Activated T-helper 17 cell treated with anti-CD3 and anti-CD28 coated beads, Interleukin-2, amount 50 U/mL, for 72 hours (primary cell): ENCODE measurements at regions not wholly inside any gene's neighbourhood (a gene's known extent, or its start where the extent isn't known, plus 50 kb on each side); places are given as distances from the start of the nearest gene placed in this dataset.
A peak's percentile ranks its signal among the peaks of the same experiment; 100 is the strongest.

ENCODE experiments used
- ATAC-seq: fragments of 150-1000 bp; cut with Tn5 transposase; replicated peaks from 2 replicates; pipeline ENCODE4 v1.10.0; 2021; ENCODE audit warnings: mild to moderate bottlenecking, moderate library complexity
- H3K27ac Mint-ChIP-seq: one replicate; pipeline ENCODE4 v1.8.0; 2022; ENCODE audit warnings: mixed read lengths
- H3K27me3 Mint-ChIP-seq: one replicate; pipeline ENCODE4 v1.8.0; 2022; ENCODE audit warnings: mixed read lengths
- H3K36me3 Mint-ChIP-seq: one replicate; pipeline ENCODE4 v1.8.0; 2022; ENCODE audit warnings: low read depth, mild to moderate bottlenecking, mixed read lengths
- H3K4me1 Mint-ChIP-seq: one replicate; pipeline ENCODE4 v1.8.0; 2022; ENCODE audit warnings: mixed read lengths
- H3K4me3 Mint-ChIP-seq: one replicate; pipeline ENCODE4 v1.8.0; 2022; ENCODE audit warnings: mild to moderate bottlenecking, mixed read lengths
- H3K9me3 Mint-ChIP-seq: one replicate; pipeline ENCODE4 v1.8.0; 2022; ENCODE audit warnings: mixed read lengths

- Mint-ChIP-seq H3K27ac (no peak overlapping the region), H3K4me1 (no peaks in the 10 kb centered on the region), H3K27me3 (no peaks in the 10 kb centered on the region), H3K36me3 (no peaks in the 10 kb centered on the region), H3K4me3 (no peak overlapping the region), H3K9me3 (peaks cover 8% of the 10 kb centered on the region)
- ATAC-seq, result no peak
Observed at GRCh38 chr3:117962750-117963149, 1071.9 kb downstream of the IGSF11 start.

DNA sequence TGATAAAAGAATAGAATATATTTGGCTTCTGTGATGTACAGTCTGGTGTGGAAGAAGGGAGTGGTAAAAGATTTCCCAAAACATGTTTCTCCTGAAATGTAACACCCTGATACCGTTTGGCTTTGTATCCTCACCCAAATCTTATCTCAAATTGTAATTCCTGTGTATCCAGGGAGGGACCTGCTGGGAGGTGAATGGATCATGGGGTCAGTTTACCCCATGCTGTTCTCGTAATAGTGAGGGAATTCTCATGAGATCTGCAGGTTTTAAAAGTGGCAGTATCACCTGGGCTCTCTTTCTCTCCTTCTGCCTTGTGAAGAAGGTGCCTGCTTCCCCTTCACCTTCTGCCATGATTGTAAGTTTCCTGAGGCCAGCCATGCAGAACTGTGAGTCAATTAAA lies 1070.8 kb downstream of the IGSF11 start:
- no peak for ATAC-seq

GRCh38 chr3:117964814-117965213 lies 1069.8 kb downstream of the IGSF11 start:
- Mint-ChIP-seq H3K36me3 (no peaks in the 10 kb centered on the region), H3K4me3 (no peak overlapping the region), H3K4me1 (no peaks in the 10 kb centered on the region), H3K27ac (no peak overlapping the region), H3K27me3 (no peaks in the 10 kb centered on the region), H3K9me3 (peaks cover 6% of the 10 kb centered on the region)
- ATAC-seq, result no peak

More for the DNA sequence above, 1070.8 kb downstream of the IGSF11 start:
- Mint-ChIP-seq H3K9me3 (peaks cover 6% of the 10 kb centered on the region), H3K36me3 (no peaks in the 10 kb centered on the region), H3K27me3 (no peaks in the 10 kb centered on the region), H3K4me1 (no peaks in the 10 kb centered on the region), H3K27ac (no peak overlapping the region), H3K4me3 (no peak overlapping the region)

DNA sequence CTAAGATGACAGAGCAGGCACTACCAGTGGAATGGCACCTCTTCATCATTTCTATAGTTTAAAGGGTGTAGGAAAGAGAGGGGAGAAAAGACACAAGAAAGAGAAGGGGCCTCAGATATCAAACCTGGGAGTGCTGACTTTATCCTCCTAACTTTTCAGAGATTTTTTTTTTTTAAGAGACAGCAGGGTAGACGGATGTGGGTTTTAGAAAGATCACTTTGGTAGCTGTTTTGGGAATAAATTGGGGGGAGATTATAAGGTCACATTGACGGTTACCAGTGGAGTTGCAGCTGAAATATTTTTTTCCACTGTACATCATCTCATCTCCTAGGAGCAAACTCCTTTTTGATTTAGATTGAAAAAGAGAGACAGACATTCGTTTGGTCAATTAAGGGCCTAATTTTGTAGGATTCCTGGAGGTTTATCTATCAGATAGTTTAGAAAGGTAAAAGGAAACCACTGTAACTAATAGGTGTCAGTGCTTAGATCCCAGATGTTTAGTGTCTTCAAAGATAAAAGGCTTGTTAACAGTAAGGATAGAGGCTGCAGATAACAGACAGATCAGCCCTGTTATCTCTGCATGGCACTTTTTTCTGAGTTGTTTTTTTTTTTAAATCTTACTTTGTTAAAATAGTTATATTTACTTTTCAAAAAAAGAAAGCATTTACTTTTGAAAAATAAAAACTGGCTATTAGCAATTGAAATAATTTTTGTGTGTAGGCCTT lies 1057.0 kb downstream of the IGSF11 start:
- no peaks in the 10 kb centered on the region for H3K27me3 Mint-ChIP-seq
- H3K9me3 Mint-ChIP-seq, result peaks cover 6% of the 10 kb centered on the region

DNA sequence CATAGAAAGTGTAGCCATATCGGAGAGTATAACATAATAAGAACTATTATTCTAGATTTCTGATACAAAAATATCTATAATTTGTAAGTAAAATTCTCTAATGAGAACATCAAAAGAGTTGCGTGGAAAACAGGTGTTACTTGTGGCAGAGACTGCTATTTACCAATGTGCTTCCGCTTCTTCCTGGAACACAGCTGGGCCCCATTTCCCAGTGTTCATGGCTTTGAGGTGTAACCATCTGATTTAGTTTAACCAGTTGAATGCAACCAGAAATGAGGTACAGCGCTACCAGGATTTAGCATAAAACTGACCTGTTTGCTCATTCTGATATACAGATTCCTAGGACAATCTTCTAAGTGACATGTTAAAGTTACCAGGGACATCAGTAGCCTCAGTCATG lies 1055.2 kb downstream of the IGSF11 start:
- peaks cover 9% of the 10 kb centered on the region for H3K9me3 Mint-ChIP-seq
- no peak overlapping the region for H3K27ac Mint-ChIP-seq
- no peaks in the 10 kb centered on the region for H3K4me1 Mint-ChIP-seq
- H3K4me3 Mint-ChIP-seq, result no peak overlapping the region
- no peaks in the 10 kb centered on the region for H3K36me3 Mint-ChIP-seq
- H3K27me3 Mint-ChIP-seq, result no peaks in the 10 kb centered on the region
- no peak for ATAC-seq

More for the DNA sequence above, 1057.0 kb downstream of the IGSF11 start:
- Mint-ChIP-seq H3K4me3 (no peak overlapping the region), H3K36me3 (no peaks in the 10 kb centered on the region), H3K4me1 (no peaks in the 10 kb centered on the region), H3K27ac (no peak overlapping the region)
- ATAC-seq, result no peak

DNA sequence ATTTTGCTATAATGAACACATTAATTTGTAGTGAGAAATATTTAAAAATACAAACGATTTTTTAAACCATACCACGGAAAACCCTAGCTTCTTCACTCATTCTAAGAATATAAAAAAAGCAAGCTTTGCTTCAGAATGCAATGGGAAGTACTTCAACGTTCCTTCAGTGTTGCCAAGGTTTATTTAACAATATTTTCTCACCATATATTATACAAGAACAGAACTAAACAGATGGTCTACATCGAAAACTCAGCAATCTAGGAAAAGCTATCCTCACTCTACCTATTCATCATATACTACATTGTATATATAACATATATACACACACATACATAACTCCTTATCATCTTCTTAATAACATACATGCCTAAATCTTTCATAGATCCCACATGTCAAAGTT lies 1047.4 kb downstream of the IGSF11 start:
- no peaks in the 10 kb centered on the region for H3K27me3 Mint-ChIP-seq
- H3K4me3 Mint-ChIP-seq, result no peak overlapping the region
- peaks cover 7% of the 10 kb centered on the region for H3K9me3 Mint-ChIP-seq
- H3K4me1 Mint-ChIP-seq, result no peaks in the 10 kb centered on the region
- H3K27ac Mint-ChIP-seq, result no peak overlapping the region
- ATAC-seq, result no peak
- no peaks in the 10 kb centered on the region for H3K36me3 Mint-ChIP-seq

- H3K36me3 Mint-ChIP-seq, result no peaks in the 10 kb centered on the region
- no peaks in the 10 kb centered on the region for H3K4me1 Mint-ChIP-seq
- peaks cover 4% of the 10 kb centered on the region for H3K9me3 Mint-ChIP-seq
- H3K4me3 Mint-ChIP-seq, result no peak overlapping the region
- H3K27ac Mint-ChIP-seq, result no peak overlapping the region
- peaks cover 4% of the 10 kb centered on the region for H3K27me3 Mint-ChIP-seq
- ATAC-seq, result no peak
Observed at GRCh38 chr3:117989982-117990381, 1044.7 kb downstream of the IGSF11 start.

DNA sequence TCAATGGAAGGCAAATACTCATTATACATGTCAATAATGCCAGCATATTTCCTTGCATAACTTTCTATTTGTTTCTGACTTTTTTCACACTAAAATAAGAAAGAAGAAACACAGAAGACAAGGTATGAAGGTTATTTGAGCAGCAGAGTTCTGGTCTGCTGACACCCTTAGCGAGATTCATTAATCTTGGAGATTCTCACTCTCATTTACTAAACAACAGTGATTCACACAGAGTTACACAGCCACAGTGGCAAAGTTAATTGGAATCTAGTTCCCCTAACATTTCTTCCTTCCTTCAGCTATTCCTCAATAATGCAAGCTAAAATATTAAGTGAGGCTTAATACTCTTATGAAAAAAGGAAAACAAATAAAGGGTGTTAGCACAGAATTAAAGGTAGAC lies 1044.0 kb downstream of the IGSF11 start:
- no peaks in the 10 kb centered on the region for H3K36me3 Mint-ChIP-seq
- H3K4me1 Mint-ChIP-seq, result no peaks in the 10 kb centered on the region
- no peak for ATAC-seq
- H3K27ac Mint-ChIP-seq, result no peak overlapping the region
- H3K27me3 Mint-ChIP-seq, result peaks cover 8% of the 10 kb centered on the region
- peaks cover 4% of the 10 kb centered on the region for H3K9me3 Mint-ChIP-seq
- no peak overlapping the region for H3K4me3 Mint-ChIP-seq

DNA sequence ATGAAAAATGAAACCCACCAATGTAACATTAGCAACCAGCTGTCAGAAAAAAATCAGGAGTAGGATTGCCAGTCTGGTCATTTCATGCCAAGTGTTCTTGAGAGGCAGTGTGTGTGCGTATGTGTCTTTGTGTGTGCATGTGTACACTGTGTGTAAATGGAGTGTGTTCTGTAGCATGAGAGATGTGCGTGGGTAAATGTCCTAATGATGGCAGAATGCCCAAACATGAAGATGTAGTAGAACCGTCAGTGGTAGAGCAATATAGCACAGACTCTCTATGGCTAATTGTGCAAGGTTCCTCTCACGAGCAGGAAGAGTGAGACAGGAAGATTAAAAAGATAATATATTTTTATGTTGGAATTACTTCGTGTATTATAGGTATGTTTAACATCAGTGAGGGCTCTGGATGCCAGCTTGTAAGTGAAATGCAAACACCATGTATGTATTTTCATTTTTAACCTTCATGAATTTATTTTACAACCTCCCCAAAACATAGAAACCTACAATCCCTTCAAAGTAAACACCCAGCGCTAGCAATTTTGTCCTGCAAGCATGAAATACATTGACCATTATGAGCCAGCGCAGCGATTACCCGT lies 1038.7 kb downstream of the IGSF11 start:
- no peaks in the 10 kb centered on the region for H3K4me1 Mint-ChIP-seq
- H3K4me3 Mint-ChIP-seq, result no peak overlapping the region
- H3K27me3 Mint-ChIP-seq, result peaks cover 14% of the 10 kb centered on the region
- H3K9me3 Mint-ChIP-seq, result no peaks in the 10 kb centered on the region
- no peaks in the 10 kb centered on the region for H3K36me3 Mint-ChIP-seq
- no peak for ATAC-seq
- H3K27ac Mint-ChIP-seq, result no peak overlapping the region

DNA sequence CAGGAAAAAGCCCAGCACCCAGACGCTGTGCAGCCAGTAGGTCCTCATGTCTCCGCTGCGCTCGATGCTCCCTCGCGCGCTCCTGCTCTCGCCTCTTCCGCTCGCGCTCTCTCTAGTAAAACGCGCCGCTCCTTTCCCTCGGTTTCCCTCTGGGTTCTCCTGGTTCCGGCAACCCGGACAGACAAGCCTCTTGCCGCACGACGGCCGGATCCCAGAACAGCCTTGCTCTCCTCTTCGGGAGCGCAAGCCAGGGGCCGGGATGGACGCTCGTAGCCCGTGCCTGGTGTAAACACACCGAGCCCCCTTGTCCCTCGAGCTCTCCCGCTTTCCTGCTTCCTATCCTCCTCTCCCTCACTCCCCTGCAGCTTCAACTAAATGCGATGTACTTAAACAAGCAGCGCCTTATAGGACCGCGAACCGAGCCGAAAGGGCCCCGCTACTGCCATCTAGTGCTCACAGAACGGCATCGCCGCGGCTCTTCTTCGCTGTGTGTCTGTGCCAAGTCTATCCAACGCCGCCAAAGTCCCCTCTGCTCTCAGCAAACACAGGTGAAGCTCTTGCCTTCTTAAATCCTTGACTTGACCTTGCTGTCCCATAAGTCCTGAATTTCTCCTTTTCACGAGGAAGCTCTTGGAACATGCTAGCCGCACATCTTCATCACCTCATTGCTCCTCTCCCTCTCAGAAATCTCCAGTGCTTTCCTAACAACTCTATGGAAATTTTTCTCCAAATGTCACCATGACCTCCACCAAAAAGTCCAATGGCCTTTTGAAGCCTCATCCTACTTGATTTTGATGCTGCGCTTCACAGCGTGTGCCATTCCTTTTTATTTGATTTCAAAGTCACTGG lies 1037.2 kb downstream of the IGSF11 start:
- H3K27ac Mint-ChIP-seq, result no peak overlapping the region
- no peaks in the 10 kb centered on the region for H3K9me3 Mint-ChIP-seq
- peaks cover 14% of the 10 kb centered on the region for H3K27me3 Mint-ChIP-seq
- H3K4me1 Mint-ChIP-seq, result no peaks in the 10 kb centered on the region
- no peaks in the 10 kb centered on the region for H3K36me3 Mint-ChIP-seq
- H3K4me3 Mint-ChIP-seq, result no peak overlapping the region
- peak; percentile 65 for ATAC-seq

DNA sequence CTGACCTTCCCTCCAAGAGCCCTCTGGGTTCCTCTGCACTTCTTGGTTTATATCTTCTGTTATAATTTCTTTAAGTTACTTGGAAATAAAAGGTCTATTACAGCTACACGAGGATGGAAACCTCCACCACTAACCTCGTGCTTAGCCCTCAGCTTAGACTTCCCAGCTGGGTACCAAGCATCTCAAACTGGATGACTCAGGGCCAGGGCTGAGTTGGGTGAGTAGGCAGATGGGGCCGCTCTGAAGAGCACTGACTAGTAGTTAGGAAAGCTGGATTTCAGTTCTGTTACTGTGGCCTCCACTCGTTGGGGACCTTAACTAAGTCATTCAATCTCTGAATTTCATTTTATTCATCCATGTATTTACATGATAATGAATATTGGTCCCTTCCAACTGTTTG lies 1036.6 kb downstream of the IGSF11 start:
- no peak overlapping the region for H3K27ac Mint-ChIP-seq
- H3K4me1 Mint-ChIP-seq, result no peaks in the 10 kb centered on the region
- H3K36me3 Mint-ChIP-seq, result no peaks in the 10 kb centered on the region
- H3K4me3 Mint-ChIP-seq, result no peak overlapping the region
- peaks cover 14% of the 10 kb centered on the region for H3K27me3 Mint-ChIP-seq
- H3K9me3 Mint-ChIP-seq, result no peaks in the 10 kb centered on the region
- no peak for ATAC-seq

GRCh38 chr3:118000219-118000618 lies 1034.4 kb downstream of the IGSF11 start:
- ATAC-seq, result no peak
- no peaks in the 10 kb centered on the region for H3K36me3 Mint-ChIP-seq

GRCh38 chr3:118001380-118001779 lies 1033.3 kb downstream of the IGSF11 start:
- H3K4me3 Mint-ChIP-seq, result no peak overlapping the region
- H3K27me3 Mint-ChIP-seq, result peaks cover 6% of the 10 kb centered on the region
- H3K36me3 Mint-ChIP-seq, result no peaks in the 10 kb centered on the region
- H3K9me3 Mint-ChIP-seq, result no peaks in the 10 kb centered on the region
- no peak for ATAC-seq
- no peaks in the 10 kb centered on the region for H3K4me1 Mint-ChIP-seq
- H3K27ac Mint-ChIP-seq, result no peak overlapping the region

More at GRCh38 chr3:118000219-118000618, 1034.4 kb downstream of the IGSF11 start:
- no peaks in the 10 kb centered on the region for H3K9me3 Mint-ChIP-seq
- H3K27me3 Mint-ChIP-seq, result peaks cover 7% of the 10 kb centered on the region
- no peak overlapping the region for H3K27ac Mint-ChIP-seq
- no peaks in the 10 kb centered on the region for H3K4me1 Mint-ChIP-seq
- H3K4me3 Mint-ChIP-seq, result no peak overlapping the region

GRCh38 chr3:118011910-118012309 lies 1022.7 kb downstream of the IGSF11 start:
- no peak overlapping the region for H3K27ac Mint-ChIP-seq
- no peaks in the 10 kb centered on the region for H3K36me3 Mint-ChIP-seq
- no peak for ATAC-seq
- H3K4me1 Mint-ChIP-seq, result no peaks in the 10 kb centered on the region
- H3K4me3 Mint-ChIP-seq, result no peak overlapping the region
- H3K27me3 Mint-ChIP-seq, result no peaks in the 10 kb centered on the region
- peaks cover 12% of the 10 kb centered on the region for H3K9me3 Mint-ChIP-seq

DNA sequence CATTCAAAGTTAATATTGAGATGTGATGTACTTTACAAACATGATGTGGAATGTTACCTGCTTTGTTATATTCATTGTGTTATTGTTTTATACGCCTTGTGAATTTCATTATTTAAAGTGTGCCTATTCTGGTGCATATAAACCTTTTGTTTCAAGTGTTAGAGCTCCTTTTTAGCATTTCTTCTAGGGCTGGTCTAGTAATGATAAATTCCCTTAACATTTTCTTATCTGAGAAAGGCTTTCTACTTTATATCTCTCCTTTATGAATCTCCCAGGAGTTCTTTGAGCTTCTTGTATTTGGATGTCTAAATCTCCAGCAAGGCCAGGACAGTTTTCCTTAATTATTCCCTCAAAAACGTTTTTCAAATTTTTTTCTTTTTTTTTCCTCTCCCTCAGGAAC lies 1005.6 kb downstream of the IGSF11 start:
- Mint-ChIP-seq H3K27me3 (no peaks in the 10 kb centered on the region), H3K36me3 (no peaks in the 10 kb centered on the region), H3K4me3 (no peak overlapping the region), H3K27ac (no peak overlapping the region), H3K9me3 (peaks cover 32% of the 10 kb centered on the region), H3K4me1 (no peaks in the 10 kb centered on the region)
- no peak for ATAC-seq
